ENCODE measurements at regions not wholly inside any gene's neighbourhood (a gene's known extent, or its start where the extent isn't known, plus 50 kb on each side); places are given as distances from the start of the nearest gene placed in this dataset.

DNA sequence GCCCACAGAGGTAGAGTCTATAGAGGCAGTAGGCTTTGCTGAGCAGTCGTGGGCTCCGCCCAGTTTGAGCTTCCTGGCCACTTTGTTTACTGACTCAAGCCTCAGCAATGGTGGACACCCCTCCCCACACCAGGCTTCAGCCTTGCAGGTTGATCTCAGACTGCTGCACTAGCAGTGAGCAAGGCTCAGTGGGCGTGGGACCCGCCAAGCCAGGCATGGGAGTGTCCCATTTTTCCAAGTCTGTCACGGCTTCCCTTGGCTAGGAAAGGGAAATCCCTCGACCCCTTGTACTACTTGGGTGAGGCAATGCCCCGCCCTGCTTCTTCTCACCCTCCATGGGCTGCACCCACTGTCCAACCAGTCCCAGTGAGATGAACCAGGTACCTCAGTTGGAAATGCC lies 135.3 kb upstream of the NT5E start:
- TF ChIP-seq EZH2 (optimal IDR thresholded peaks at IDR 0.05; ENCODE audit: low read depth, low read length) (no peak), EZH2phosphoT487 (IDR thresholded peaks at IDR 0.05; ENCODE audit: low read length) (no peak)
- Histone ChIP-seq H3K4me3 (ENCODE audit: low read length) (no peak overlapping the region), H3K27me3 (replicated peaks; ENCODE audit: insufficient read depth, low read length) (no peaks in the 10 kb centered on the region), H3K4me1 (ENCODE audit: low read length) (no peaks in the 10 kb centered on the region), H3K9me2 (replicated peaks; ENCODE audit: insufficient read depth, low read length) (no peaks in the 10 kb centered on the region), H4K20me1 (ENCODE audit: insufficient read depth, low read length) (no peaks in the 10 kb centered on the region), H3F3A (ENCODE audit: insufficient read depth, low read length) (no peaks in the 10 kb centered on the region), H2AFZ (ENCODE audit: low read length) (no peak overlapping the region), H3K79me2 (ENCODE audit: low read length) (no peaks in the 10 kb centered on the region), H3K9me3 (replicated peaks; ENCODE audit: insufficient read depth, low read length) (no peaks in the 10 kb centered on the region), H3K36me3 (replicated peaks; ENCODE audit: insufficient read depth, low read length) (no peaks in the 10 kb centered on the region), H3K9ac (ENCODE audit: low read length) (no peak overlapping the region), H3K27ac (ENCODE audit: low read length) (no peak overlapping the region), H3K4me2 (ENCODE audit: low read depth, low read length) (no peak overlapping the region)
- no peak for DNase-seq

DNA sequence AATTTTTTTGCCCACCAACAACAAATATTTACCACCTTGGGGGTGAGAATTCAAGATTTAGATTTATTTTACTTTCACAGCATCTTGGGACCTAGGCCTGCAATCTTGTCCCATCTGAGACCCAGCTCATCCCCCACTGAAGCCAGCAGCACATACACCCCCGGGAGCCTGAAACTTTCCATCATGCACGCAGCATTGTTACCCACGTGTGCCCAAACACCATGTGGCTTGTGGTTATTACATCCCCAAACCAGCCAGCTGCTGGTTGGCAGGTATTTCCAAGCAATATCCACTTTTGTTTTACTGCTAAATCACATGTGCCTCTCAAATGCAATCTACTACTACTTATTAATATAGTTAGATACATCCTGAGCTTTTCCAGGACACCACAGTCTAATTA lies 149.3 kb upstream of the NT5E start:
- TF ChIP-seq, protein P1, sequence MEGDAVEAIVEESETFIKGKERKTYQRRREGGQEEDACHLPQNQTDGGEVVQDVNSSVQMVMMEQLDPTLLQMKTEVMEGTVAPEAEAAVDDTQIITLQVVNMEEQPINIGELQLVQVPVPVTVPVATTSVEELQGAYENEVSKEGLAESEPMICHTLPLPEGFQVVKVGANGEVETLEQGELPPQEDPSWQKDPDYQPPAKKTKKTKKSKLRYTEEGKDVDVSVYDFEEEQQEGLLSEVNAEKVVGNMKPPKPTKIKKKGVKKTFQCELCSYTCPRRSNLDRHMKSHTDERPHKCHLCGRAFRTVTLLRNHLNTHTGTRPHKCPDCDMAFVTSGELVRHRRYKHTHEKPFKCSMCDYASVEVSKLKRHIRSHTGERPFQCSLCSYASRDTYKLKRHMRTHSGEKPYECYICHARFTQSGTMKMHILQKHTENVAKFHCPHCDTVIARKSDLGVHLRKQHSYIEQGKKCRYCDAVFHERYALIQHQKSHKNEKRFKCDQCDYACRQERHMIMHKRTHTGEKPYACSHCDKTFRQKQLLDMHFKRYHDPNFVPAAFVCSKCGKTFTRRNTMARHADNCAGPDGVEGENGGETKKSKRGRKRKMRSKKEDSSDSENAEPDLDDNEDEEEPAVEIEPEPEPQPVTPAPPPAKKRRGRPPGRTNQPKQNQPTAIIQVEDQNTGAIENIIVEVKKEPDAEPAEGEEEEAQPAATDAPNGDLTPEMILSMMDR (IDR thresholded peaks at IDR 0.05; ENCODE audit: low read length): no peak
- TF ChIP-seq EZH2phosphoT487 (IDR thresholded peaks at IDR 0.05; ENCODE audit: low read length): no peak
- TF ChIP-seq EZH2 (optimal IDR thresholded peaks at IDR 0.05; ENCODE audit: low read depth, low read length): no peak
- Histone ChIP-seq H3K9ac (ENCODE audit: low read length) (no peak overlapping the region), H3K36me3 (replicated peaks; ENCODE audit: insufficient read depth, low read length) (no peaks in the 10 kb centered on the region), H3K4me2 (ENCODE audit: low read depth, low read length) (no peak overlapping the region), H3K9me2 (replicated peaks; ENCODE audit: insufficient read depth, low read length) (no peaks in the 10 kb centered on the region), H3K79me2 (ENCODE audit: low read length) (no peaks in the 10 kb centered on the region), H3K9me3 (replicated peaks; ENCODE audit: insufficient read depth, low read length) (no peaks in the 10 kb centered on the region), H2AFZ (ENCODE audit: low read length) (no peak overlapping the region), H3K4me3 (ENCODE audit: low read length) (no peak overlapping the region), H3F3A (ENCODE audit: insufficient read depth, low read length) (no peaks in the 10 kb centered on the region), H3K27ac (ENCODE audit: low read length) (no peak overlapping the region), H4K20me1 (ENCODE audit: insufficient read depth, low read length) (no peaks in the 10 kb centered on the region), H3K4me1 (ENCODE audit: low read length) (no peaks in the 10 kb centered on the region), H3K27me3 (replicated peaks; ENCODE audit: insufficient read depth, low read length) (no peaks in the 10 kb centered on the region)
- no peak for DNase-seq

DNA sequence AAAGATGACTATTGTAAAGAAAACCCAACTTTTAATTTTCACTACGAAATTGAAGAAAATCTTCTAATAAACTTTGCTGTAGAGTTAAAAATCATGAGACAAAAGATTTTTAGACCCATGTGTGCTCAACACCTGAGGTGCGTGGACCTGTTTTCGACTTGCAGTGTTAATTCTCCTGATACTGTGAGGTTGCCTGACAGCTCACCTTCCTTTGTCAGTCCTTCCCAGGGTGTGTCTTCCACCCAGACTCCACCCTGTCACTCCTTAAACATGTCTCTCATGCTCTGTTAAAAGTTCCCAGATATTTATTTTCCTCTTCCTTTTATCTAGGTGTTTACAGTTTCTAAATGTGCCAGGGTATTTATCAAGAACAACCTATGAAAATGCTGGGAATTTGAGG lies 151.3 kb upstream of the NT5E start:
- Histone ChIP-seq H3K27me3 (replicated peaks; ENCODE audit: insufficient read depth, low read length) (no peaks in the 10 kb centered on the region), H2AFZ (ENCODE audit: low read length) (no peak overlapping the region), H3K9me2 (replicated peaks; ENCODE audit: insufficient read depth, low read length) (no peaks in the 10 kb centered on the region), H4K20me1 (ENCODE audit: insufficient read depth, low read length) (no peaks in the 10 kb centered on the region), H3K4me1 (ENCODE audit: low read length) (no peaks in the 10 kb centered on the region), H3F3A (ENCODE audit: insufficient read depth, low read length) (no peaks in the 10 kb centered on the region), H3K27ac (ENCODE audit: low read length) (no peak overlapping the region), H3K9ac (ENCODE audit: low read length) (no peak overlapping the region), H3K4me2 (ENCODE audit: low read depth, low read length) (no peak overlapping the region), H3K36me3 (replicated peaks; ENCODE audit: insufficient read depth, low read length) (no peaks in the 10 kb centered on the region), H3K9me3 (replicated peaks; ENCODE audit: insufficient read depth, low read length) (no peaks in the 10 kb centered on the region), H3K79me2 (ENCODE audit: low read length) (no peaks in the 10 kb centered on the region), H3K4me3 (ENCODE audit: low read length) (no peak overlapping the region)
- no peak for DNase-seq
- TF ChIP-seq EZH2 (optimal IDR thresholded peaks at IDR 0.05; ENCODE audit: low read depth, low read length) (no peak), EZH2phosphoT487 (IDR thresholded peaks at IDR 0.05; ENCODE audit: low read length) (no peak)
- TF ChIP-seq, protein P1 (IDR thresholded peaks at IDR 0.05; ENCODE audit: low read length): no peak

DNA sequence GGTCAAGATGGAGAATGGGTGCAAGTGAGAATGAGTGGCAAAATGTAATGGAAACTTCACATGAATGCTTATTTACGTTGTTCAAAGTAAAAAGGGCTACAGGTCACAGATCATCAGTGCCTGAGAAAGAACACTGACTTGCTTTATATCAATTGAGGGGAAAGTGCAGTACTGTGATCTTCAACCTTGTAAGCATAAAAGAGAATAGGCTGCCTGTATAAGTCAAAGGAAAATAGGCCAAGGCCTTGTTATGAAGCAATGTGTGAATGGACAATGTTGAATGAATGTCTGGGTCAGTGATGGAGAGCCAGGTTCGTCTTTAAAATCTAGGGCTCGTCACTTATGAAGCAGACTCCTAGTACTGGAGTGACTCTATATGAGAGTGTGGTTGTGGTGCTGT lies 158.6 kb upstream of the NT5E start:
- Histone ChIP-seq H2AFZ (ENCODE audit: low read length) (no peak overlapping the region), H3K27ac (ENCODE audit: low read length) (no peak overlapping the region), H3K36me3 (replicated peaks; ENCODE audit: insufficient read depth, low read length) (no peaks in the 10 kb centered on the region), H3K79me2 (ENCODE audit: low read length) (no peaks in the 10 kb centered on the region), H3K9ac (ENCODE audit: low read length) (no peak overlapping the region), H3K4me2 (ENCODE audit: low read depth, low read length) (no peak overlapping the region), H3F3A (ENCODE audit: insufficient read depth, low read length) (no peaks in the 10 kb centered on the region), H3K9me3 (replicated peaks; ENCODE audit: insufficient read depth, low read length) (no peaks in the 10 kb centered on the region), H3K9me2 (replicated peaks; ENCODE audit: insufficient read depth, low read length) (no peaks in the 10 kb centered on the region), H4K20me1 (ENCODE audit: insufficient read depth, low read length) (no peaks in the 10 kb centered on the region), H3K27me3 (replicated peaks; ENCODE audit: insufficient read depth, low read length) (no peaks in the 10 kb centered on the region), H3K4me3 (ENCODE audit: low read length) (no peak overlapping the region), H3K4me1 (ENCODE audit: low read length) (no peaks in the 10 kb centered on the region)
- TF ChIP-seq, protein P1 (IDR thresholded peaks at IDR 0.05; ENCODE audit: low read length): no peak
- no peak for TF ChIP-seq EZH2phosphoT487 (IDR thresholded peaks at IDR 0.05; ENCODE audit: low read length)
- TF ChIP-seq EZH2 (optimal IDR thresholded peaks at IDR 0.05; ENCODE audit: low read depth, low read length): no peak
- no peak for DNase-seq
